NB4 (cell line): ENCODE measurements at regions not wholly inside any gene's neighbourhood (a gene's known extent, or its start where the extent isn't known, plus 50 kb on each side); places are given as distances from the start of the nearest gene placed in this dataset.

ENCODE experiments used
- POLR2A ChIP-seq: IDR thresholded peaks from 2 replicates; pipeline ENCODE4 v1.6.1; 2011; ENCODE audit warnings: mild to moderate bottlenecking; ENCODE audit not compliant: insufficient read length; ENCODE audit errors: extremely low read depth
- TF ChIP-seq, protein P1 (sequence below): IDR thresholded peaks from one replicate; pipeline ENCODE4 v1.5.1; 2012; ENCODE audit warnings: low read depth, low read length
- TF ChIP-seq, protein P2 (sequence below): IDR thresholded peaks from 2 replicates; pipeline ENCODE4 v1.6.1; 2011; ENCODE audit warnings: low read depth, low read length

DNA sequence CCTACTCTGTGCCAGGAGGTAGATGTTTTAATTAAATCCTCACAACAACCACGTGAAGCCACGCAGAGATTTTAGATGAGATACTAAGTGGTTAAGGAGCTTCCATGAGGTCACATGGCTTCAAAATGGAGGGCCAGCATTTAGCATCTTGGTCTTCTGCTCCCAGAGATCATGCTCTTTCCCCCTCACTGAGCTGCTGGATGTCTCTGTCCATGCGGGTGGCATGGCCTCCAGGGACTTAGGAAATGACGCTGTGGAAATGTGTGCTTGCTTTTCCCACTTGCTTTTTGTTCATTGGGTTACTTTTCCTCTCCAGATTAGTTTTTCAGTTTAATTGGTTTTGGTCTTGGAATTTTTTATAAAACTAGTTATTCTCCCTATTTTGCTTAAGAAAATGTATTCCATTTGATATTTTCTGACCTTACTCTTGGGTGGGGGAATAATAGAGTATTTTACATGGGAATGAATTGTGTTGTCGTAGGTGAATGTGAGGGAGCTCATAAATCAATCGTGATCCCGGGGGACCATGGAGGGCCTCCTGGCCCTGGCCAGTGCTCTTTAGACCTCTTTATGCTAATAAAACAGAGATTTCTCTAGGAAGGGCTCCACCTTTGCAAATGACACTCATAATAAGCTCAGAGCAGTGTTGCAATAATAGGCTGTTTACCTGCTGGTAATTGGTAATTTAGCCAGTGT, 376.0 kb upstream of the ONECUT1 start:
- TF ChIP-seq, protein P1, sequence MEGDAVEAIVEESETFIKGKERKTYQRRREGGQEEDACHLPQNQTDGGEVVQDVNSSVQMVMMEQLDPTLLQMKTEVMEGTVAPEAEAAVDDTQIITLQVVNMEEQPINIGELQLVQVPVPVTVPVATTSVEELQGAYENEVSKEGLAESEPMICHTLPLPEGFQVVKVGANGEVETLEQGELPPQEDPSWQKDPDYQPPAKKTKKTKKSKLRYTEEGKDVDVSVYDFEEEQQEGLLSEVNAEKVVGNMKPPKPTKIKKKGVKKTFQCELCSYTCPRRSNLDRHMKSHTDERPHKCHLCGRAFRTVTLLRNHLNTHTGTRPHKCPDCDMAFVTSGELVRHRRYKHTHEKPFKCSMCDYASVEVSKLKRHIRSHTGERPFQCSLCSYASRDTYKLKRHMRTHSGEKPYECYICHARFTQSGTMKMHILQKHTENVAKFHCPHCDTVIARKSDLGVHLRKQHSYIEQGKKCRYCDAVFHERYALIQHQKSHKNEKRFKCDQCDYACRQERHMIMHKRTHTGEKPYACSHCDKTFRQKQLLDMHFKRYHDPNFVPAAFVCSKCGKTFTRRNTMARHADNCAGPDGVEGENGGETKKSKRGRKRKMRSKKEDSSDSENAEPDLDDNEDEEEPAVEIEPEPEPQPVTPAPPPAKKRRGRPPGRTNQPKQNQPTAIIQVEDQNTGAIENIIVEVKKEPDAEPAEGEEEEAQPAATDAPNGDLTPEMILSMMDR = no peak
- TF ChIP-seq, protein P2, sequence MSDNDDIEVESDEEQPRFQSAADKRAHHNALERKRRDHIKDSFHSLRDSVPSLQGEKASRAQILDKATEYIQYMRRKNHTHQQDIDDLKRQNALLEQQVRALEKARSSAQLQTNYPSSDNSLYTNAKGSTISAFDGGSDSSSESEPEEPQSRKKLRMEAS = no peak
- TF ChIP-seq POLR2A = no peak
